SHP77 treated with DMSO at 0.1 percent for 48 hours (cell line): ENCODE measurements at regions not wholly inside any gene's neighbourhood (a gene's known extent, or its start where the extent isn't known, plus 50 kb on each side); places are given as distances from the start of the nearest gene placed in this dataset.
A peak's percentile ranks its signal among the peaks of the same experiment; 100 is the strongest.
"Not testable (repeated sequence)": the region's sequence is repeated elsewhere in the genome, so short reads cannot be mapped to it uniquely, and the experiment has no call there.

Experiments
- DNase-seq: peaks from one replicate; lab custom pipeline; 2025; lab: John Stamatoyannopoulos, UW

DNA sequence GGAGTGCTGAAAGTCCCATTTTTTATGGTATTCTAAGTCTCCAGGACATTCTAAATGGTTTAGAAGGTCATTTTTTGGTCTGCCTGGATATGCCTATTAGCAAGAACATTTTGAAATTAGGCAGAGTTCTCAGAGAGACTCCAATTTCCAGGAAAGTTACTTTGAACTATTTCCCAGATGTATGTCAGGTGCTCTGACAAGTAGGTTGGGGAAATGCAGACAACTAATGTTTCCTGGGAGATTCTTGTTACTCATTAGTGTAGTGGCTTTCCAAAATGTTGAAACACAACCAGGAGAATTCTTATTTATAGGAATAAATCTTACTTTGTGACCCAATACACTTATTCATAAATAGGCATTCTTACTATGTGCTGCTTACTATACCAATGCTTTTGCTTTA lies 268.4 kb downstream of the ZNF37A start:
- not testable (repeated sequence) for DNase-seq

DNA sequence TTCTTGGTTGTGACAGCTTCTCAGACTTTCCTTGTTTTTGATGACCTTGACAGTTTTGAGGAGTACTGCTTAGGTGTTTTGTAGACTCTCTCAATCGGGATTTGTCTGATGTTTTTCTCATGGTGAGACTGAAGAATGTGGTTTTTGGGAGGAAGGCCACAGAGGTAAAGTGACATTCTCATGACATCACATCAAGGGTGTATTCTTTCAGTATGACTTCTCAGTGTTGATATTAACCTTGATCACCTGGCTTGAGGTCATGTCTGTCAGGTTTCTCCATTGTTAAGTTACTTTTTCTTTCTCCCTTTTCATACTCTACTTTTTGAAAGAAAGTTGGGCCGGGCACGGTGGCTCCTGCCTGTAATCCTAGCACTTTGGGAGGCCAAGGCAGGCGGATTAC lies 269.9 kb downstream of the ZNF37A start:
- DNase-seq, result not testable (repeated sequence)

GRCh38 chr10:38365917-38366316 lies 271.8 kb downstream of the ZNF37A start:
- DNase-seq, result not testable (repeated sequence)

- not testable (repeated sequence) for DNase-seq
These were observed 289.7 kb downstream of the ZNF37A start for GRCh38 chr10:38383800-38384199.

DNA sequence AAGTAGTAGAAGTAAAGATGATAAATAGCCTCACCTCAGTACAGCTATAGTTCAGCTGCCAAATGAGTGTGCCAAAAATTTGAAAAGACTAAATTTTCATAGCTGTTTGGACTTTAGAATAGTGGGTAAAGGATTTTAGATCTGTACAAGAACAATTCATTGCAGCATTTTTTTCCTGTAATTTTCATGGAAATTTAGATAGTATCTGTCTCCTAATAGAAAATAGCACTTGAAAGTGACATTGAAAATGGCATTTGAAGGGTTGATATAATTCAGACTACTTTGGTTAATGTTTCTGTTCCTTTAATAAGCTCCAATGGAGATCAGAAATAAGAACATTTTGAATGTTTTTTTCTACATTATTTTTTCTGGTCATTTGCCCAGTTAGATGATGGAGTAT lies 292.7 kb downstream of the ZNF37A start:
- not testable (repeated sequence) for DNase-seq

GRCh38 chr10:38390725-38391124 lies 296.6 kb downstream of the ZNF37A start:
- not testable (repeated sequence) for DNase-seq

- not testable (repeated sequence) for DNase-seq
These were observed 301.3 kb downstream of the ZNF37A start for GRCh38 chr10:38395465-38395864.

DNA sequence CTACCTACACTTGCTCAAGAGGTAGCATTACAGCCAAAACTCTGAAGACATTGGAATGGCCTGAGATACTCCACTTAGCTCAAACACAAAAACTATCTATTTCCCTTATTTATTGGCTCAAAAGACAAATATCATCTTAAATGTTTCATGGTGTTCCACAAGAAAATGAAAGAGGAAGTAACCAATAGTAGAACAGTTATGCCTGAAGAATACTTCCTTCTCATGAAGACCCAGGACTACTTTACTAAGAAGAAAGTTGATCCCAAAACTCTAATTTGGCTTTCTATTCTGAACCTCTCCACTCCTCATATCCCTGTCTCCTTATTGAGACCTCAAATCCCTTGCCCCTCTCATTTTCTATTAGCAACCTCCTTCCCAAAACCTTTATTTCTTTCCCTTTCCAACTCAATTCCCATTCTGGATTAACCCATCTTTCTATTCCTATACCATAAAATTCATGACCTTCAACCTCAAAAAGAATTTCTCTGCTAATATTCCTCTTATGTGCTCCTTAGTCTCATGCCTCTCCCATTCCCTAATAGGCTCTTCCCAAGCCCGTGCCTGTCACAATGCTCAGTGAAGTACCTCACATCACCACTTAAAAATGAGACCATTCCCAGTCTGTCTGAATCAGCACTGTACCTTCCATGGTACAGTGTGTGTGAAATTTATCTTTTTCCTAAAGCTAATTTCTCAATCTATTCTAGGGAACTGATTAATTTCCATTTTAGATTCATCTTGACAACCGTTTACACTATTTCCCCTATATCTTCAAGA lies 302.2 kb downstream of the ZNF37A start:
- not testable (repeated sequence) for DNase-seq

DNA sequence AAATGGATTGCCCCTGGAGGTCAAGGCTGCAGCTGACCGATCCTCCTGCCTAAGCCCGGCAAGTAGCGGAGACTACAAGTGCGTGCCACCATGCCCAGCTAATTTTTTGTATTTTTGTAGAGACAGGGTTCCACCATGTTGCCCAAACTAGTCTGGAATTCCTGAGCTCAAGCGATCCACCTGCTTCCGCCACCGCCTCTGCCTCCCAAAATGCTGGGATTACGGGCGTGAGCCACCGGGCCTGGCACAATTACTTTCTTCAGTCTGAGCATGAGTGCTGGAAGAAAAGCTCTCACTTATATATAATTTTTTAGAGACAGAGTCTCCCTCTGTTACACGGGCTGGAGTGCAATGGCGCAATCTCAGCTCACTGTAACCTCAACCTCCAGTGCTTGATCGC lies 307.4 kb downstream of the ZNF37A start:
- not testable (repeated sequence) for DNase-seq

DNA sequence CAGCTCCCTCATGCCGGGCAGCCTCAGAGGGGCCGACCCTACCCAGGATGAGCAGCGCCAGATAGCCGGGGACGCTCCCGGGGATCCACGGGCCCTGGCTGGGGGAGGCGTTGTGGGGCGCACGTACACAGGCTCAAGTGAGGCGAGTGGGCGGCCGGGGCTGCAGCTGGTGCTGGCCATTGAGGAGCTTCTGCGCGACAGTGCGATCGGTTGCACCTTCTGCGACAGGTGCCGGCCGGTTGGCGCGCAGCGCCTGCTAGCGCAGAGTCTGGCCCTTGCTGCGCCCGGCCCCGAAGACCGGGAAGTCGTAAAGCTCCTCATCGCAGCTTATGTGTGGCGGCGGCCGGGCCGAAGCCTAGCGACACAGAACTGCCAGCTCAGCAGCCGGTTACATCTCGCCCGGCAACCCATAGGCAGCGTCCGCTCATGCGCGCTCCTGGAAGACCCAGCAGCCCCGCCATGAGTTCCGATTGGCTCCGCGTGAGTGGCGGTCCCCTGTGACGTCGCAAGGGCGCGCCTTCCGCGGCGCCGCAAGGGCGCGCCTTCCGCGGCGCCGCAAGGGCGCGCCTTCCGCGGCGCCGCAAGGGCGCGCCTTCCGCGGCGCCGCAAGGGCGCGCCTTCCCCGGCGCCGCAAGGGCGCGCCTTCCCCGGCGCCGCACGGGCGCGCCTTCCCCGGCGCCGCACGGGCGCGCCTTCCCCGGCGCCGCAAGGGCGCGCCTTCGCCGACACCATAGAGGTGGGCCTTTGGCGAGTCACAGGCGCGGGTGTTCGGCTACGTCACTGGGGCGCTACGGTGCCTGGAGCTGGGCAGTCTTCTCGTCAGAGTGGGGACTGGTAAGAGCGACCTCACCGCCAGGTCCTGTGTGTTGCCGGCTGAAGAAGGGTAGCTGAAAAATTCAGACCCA lies 308.6 kb downstream of the ZNF37A start:
- DNase-seq, result peak; percentile 49

DNA sequence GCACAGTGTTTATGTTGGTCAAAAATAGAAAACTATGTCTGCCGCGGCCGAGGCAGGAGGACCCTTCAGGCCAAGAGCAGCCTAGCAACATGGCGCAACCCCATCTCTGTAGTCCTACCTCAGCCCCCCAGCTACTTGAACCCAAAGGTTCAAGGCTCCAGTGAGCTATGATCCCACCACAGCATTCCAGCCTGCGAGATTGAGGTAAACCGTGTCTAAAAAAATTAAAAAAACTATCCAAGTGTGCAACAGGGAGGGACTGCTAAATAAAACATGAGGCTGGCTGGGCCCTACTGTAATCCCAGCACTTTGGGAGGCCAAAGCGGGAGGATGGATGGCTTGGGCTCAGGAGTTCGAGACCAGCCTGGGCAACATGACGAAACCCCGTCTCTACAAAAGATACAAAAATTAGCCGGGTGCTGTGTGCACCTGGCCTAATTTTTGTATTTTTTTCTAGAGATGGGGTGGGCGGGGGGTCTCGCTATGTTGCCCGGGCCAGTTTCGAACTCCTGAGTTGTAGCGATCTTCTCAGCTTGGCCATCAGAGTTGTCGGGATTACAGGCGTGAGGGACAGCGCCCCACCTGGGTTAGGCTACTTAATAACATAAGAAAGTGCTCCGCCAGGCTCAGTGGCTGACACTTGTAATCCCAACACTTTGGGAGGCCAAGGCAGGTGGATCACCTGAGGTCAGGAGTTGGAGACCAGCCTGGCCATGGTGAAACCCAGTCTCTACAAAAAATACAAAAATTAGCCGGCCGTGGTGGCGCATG lies 309.4 kb downstream of the ZNF37A start:
- DNase-seq, result not testable (repeated sequence)

- not testable (repeated sequence) for DNase-seq
These were observed 329.5 kb downstream of the ZNF37A start for GRCh38 chr10:38423634-38424033.

- not testable (repeated sequence) for DNase-seq
These were observed 336.1 kb downstream of the ZNF37A start for GRCh38 chr10:38430242-38430641.

DNA sequence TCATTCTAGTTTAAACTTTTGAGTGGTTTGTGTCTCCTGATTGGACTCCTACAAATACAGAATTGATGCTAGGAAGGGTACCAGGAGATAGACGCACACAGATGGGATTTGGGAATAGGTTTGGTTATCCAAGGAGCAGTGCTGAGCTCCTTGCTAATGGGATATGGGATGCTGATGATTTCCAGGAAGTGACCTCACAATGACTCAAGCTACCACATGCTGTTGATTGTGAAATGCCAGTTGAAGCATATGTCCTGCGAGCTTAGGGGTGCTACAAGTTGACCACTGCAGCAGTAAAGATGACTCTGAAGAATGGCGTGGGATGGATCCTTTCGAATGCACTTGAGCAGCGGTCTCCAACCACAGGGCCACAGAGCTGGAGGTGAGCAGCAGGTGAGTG lies 343.2 kb downstream of the ZNF37A start:
- not testable (repeated sequence) for DNase-seq

GRCh38 chr10:38448614-38449355 lies 354.6 kb downstream of the ZNF37A start:
- not testable (repeated sequence) for DNase-seq

- not testable (repeated sequence) for DNase-seq
These were observed 355.5 kb downstream of the ZNF37A start for GRCh38 chr10:38449618-38450017.

GRCh38 chr10:38450372-38451057 lies 356.4 kb downstream of the ZNF37A start:
- DNase-seq, result not testable (repeated sequence)

GRCh38 chr10:38451306-38451967 lies 357.3 kb downstream of the ZNF37A start:
- not testable (repeated sequence) for DNase-seq
